Medulla oblongata (tissue), 1 donor: ENCODE measurements at regions not wholly inside any gene's neighbourhood (a gene's known extent, or its start where the extent isn't known, plus 50 kb on each side); places are given as distances from the start of the nearest gene placed in this dataset.
"Not testable (repeated sequence)": the region's sequence is repeated elsewhere in the genome, so short reads cannot be mapped to it uniquely, and the experiment has no call there.

Experiments
- DNase-seq: peaks from one replicate; pipeline ENCODE4 v3.0.0-alpha.2; 2015; ENCODE audit errors: extremely low spot score

- DNase-seq: no peak
Observed at GRCh38 chr5:103862398-103862797, 299.8 kb upstream of the NUDT12 start.

DNA sequence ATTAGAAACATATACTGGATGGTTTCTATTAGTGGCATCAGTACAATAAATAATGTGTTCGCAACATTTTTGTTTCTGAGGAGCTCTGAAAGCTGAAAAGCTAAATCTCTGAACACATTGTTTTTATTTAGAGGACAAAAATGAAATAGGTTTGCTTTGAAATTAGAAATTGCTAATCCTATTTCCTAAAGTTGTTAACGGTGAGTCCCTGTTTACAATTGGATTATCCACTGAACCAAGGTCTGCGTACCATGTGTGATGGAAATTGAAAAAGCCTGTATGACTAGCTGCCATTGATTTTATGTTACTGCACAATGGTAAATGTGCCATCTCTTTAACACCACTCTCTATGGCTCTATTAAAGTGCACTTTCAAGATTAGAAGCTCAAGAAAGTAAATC is 297.7 kb upstream of the NUDT12 start:
- DNase-seq: no peak

GRCh38 chr5:103858367-103858766 is 295.8 kb upstream of the NUDT12 start:
- DNase-seq: not testable (repeated sequence)

DNA sequence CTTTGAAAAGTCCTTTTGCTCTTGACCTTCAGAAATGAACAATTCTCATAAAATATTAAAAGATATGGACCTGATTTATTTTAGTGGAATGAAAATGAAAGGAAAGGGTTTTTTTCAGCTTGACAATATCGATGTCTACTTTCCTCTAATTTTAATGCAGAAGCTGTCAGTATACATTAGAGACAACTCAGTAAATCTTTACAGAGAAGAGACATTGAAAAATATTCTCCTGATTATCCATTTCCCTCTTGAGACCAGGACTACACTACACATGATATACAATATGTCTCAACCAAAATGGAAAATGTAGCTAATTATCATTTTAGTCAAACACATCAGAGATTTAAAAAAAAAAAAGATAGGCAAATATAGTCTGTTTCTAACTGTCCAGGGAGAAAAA is 288.5 kb upstream of the NUDT12 start:
- no peak for DNase-seq

- DNase-seq: no peak
Observed at GRCh38 chr5:103849934-103850333, 287.3 kb upstream of the NUDT12 start.

GRCh38 chr5:103847060-103847459 is 284.5 kb upstream of the NUDT12 start:
- DNase-seq: no peak

GRCh38 chr5:103842936-103843335 is 280.3 kb upstream of the NUDT12 start:
- no peak for DNase-seq

GRCh38 chr5:103840600-103840999 is 278.0 kb upstream of the NUDT12 start:
- no peak for DNase-seq

- DNase-seq: no peak
Observed at GRCh38 chr5:103834216-103834615, 271.6 kb upstream of the NUDT12 start.

DNA sequence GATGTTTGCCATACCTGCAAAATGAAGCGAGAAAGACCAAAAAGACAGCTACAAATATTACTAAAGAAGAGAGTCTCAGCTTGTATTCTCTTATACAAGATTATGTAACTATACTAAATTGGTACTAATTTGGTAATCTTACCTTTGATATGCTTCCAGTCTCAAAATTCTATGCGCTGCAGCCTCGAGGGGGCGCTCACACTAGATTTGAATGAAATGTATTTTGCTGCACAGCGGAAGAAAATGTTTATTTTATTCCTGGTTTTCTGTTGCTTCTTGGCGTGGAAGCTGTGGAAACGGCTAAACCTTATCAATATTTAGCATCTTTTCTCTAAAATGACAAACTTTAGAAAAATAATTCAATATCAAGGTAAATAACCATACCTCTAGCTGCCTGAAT is 267.0 kb upstream of the NUDT12 start:
- no peak for DNase-seq

DNA sequence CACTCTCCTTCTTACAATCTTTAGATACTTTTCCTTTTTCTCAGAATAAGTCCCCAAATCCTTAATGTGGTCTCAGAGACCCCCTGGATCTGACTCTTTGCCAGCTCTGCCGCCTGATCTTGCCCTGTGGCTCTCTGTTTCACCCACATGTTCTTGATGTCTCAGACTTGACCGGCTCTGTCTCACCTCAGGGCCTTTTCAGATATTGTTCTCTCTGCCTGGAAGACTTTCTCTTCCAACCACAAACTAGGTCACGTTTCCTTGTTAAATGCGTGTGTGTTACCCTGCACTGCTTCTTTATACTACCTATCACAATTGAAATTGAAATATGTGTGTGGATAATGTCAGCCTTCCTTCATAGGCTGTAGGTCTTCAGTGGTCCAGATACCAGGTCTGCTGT is 265.4 kb upstream of the NUDT12 start:
- DNase-seq: no peak

DNA sequence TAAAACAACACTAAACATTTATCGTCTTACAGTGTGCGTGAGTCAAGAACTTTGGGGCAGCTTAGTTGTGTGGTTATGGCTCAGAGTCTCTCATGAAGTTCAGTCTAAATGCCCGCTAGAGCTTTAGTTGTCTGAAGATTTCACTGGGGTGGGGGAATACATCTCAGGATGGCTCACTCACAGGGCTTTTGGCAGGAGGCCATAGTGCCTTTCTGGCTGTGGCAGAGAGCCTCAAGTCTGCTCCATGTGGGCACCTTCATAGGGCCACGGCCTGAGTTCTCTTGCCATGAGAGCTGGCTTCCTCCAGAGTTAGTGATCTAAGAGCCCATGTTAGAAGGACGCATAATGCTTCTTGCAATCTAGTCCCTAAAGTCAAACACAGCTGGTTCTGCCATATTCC is 258.8 kb upstream of the NUDT12 start:
- no peak for DNase-seq

DNA sequence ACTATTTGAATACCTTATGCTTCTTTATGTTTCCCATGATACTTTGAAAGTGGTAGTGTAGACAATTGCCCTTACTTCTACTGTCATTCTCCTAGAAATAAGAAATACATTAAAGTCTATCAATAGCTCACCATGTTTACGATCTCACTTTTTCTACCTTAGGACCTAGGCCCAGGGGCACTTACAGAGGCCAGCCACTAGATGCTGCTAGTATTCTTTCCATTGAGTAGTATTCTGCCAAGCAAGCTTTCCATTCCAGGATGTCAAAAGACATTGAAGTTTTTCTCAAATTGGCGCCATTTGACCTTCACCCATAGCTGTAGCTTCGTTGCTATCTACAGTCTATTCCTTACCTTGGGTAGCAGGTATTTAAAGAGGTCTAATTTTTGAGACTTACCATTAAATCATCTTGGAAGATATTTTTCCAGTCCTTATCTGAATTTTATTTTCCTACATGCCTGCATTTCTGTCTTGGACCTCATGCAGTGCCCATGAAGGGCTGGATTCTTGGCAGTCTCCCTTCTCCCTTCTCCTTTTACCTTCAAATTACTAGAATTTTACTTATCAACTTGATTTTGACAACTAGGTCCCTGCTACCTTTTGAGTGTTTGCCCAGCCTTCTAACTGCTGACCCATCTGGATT is 246.0 kb upstream of the NUDT12 start:
- peak; percentile 80 for DNase-seq

- DNase-seq: no peak
Observed at GRCh38 chr5:103804711-103805110, 242.1 kb upstream of the NUDT12 start.

DNA sequence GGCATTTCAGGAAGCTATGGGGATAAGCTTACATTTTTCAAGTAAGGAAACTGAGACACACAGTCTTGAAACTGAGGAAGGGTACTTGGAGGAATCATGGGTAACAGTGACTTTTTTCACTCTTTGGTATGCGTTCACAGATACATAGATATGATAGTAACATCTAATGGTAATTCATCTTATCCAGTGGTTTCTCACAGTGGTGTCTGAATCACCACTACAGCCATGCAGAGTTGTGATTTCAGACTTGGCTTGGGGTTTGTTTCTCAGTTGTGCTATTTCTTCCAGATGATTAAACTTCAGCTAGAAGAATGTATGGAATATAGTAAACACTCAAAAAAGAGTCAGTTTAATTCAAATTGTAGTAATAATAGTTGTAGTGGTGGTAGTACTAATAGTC is 239.1 kb upstream of the NUDT12 start:
- DNase-seq: no peak

DNA sequence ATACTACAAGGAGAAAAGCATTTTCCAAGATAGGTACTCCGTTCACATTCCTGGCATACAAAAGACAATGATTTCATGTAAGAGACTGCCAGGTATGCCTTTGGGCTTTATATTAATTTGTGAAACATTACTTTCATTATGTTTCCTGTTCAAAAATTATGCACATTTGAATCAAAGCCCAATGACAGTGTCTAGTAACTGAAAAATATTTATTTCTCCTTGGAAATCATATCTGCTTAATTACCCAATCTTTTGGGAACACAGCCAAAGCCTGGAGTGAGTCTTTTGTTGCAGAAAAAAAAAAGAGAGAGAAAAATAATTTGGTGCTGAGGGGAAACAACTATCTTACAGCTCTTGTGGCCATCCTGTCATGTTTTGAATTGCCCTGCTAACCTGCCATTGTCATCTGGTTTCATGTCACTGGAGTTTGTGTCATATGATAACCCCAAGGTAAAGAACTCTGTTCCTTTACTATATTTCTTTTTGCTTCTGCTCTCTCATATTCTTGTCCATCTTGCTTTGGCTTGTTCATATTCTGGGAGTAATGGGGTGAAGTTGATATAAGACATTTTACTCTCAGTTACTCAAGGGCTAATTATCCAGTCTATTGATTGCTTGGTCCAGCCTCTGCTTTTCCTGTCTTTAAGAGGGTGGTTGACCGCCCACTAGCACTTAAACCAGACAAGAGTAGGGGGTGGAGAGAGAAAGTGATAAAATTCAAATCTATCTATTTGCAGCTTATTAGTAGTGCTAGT is 238.3 kb upstream of the NUDT12 start:
- no peak for DNase-seq

GRCh38 chr5:103793595-103794182 is 231.1 kb upstream of the NUDT12 start:
- DNase-seq: no peak

DNA sequence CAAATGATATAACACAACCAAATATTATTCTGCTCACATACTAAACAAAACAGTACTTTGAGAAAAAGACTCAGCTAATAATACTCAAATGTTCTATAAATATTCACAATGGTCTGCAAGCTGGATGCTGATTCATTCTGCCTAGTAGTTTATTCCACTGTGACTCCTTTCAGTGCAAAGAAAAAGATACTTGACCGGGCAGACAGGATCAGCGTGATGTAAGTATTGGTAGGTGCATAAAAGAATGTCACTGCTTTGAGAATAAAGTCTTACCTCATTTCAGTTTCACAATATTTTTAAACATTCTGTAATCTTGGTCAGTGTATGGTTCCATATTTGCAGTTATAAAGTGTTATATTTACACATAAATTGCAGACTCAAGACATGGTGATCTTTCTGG is 223.0 kb upstream of the NUDT12 start:
- DNase-seq: no peak

DNA sequence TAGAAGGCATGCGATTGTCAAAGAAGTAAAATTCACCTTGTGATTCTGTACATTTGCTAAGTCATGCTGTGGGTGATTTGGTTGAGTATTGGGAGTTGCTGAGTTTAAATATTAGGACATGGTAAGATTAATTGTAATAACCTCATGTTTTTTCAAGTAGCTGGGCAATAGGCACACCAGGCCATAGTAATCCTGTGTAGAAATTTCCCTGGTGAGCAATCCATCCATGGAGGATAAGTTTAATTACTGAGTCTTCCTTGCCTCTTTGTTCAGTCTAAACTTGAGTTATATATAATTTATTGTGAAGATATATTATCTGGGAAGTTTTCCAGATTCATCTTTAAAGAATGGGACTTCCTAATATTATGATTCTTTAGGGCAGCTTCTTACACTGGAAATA is 221.1 kb upstream of the NUDT12 start:
- DNase-seq: no peak

- no peak for DNase-seq
Observed at GRCh38 chr5:103780794-103781193, 218.2 kb upstream of the NUDT12 start.

DNA sequence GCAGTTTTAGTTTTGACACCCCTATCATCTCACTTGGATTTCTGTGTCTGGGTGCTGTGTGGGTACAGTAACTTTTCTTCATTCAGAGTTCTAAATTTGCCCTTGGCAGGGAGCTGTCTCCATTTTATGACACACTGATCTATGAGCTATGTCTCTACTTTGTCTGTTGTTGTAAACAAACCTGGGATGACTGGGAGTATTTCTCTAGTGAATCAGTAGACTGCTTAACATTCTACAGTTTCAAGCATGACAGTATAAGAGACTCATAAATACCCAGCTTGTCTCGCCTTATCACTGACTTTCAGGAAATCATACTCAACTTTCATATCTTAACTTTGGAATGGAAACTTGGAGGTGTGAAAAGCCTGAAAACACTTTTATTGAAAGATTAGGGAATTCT is 212.1 kb upstream of the NUDT12 start:
- no peak for DNase-seq

GRCh38 chr5:103772248-103772647 is 209.7 kb upstream of the NUDT12 start:
- no peak for DNase-seq

DNA sequence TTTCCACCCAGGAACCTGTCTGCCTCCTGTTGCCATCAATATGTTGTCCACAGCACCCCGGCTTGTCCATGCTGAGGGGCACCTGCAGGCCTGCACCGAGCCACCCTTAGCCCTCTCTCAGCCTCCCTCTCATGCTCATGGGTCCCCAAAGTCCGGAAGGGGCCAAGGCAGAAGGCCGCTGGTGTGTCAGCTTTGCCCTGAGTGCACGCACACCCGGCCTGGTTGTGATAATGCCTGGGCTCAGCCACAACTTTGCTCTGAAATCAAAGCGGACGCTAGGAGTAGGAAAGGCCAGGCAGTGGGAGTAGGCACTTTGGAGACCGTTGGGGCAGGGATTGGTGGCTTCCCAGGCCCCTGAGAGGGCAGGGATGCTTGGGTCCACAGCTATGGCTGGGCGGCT is 201.8 kb upstream of the NUDT12 start:
- DNase-seq: no peak
